Jurkat, Clone E6-1 (cell line): ENCODE measurements at regions not wholly inside any gene's neighbourhood (a gene's known extent, or its start where the extent isn't known, plus 50 kb on each side); places are given as distances from the start of the nearest gene placed in this dataset.
"Not testable (repeated sequence)": the region's sequence is repeated elsewhere in the genome, so short reads cannot be mapped to it uniquely, and the experiment has no call there.

Source experiments
- DNase-seq: peaks from one replicate; pipeline ENCODE4 v3.0.0-alpha.2; 2011; ENCODE audit warnings: low read depth, low spot score
- H3K4me3 ChIP-seq: 2 replicates; pipeline ENCODE4 v1.5.1; 2011; ENCODE audit warnings: mild to moderate bottlenecking, low read length, control low read depth, moderate library complexity

- no peak overlapping the region for H3K4me3 ChIP-seq
- DNase-seq, result no peak
Measured at GRCh38 chr15:39409876-39410530, 170.9 kb upstream of the THBS1 start.

- peak; percentile 54 for DNase-seq
Measured at GRCh38 chr15:39411102-39411989, 169.5 kb upstream of the THBS1 start.

GRCh38 chr15:39413558-39413957 lies 167.3 kb upstream of the THBS1 start:
- no peak overlapping the region for H3K4me3 ChIP-seq
- DNase-seq, result no peak

More at GRCh38 chr15:39411102-39411989, 169.5 kb upstream of the THBS1 start:
- no peak overlapping the region for H3K4me3 ChIP-seq

- no peak overlapping the region for H3K4me3 ChIP-seq
- no peak for DNase-seq
Measured at GRCh38 chr15:39414201-39414600, 166.7 kb upstream of the THBS1 start.

GRCh38 chr15:39415634-39416033 lies 165.2 kb upstream of the THBS1 start:
- DNase-seq, result no peak
- no peak overlapping the region for H3K4me3 ChIP-seq

GRCh38 chr15:39416258-39416657 lies 164.6 kb upstream of the THBS1 start:
- H3K4me3 ChIP-seq, result no peak overlapping the region
- DNase-seq, result no peak

- no peak for DNase-seq
- H3K4me3 ChIP-seq, result no peak overlapping the region
Measured at GRCh38 chr15:39417366-39418134, 163.3 kb upstream of the THBS1 start.

- H3K4me3 ChIP-seq, result no peak overlapping the region
- DNase-seq, result no peak
Measured at GRCh38 chr15:39419651-39420050, 161.2 kb upstream of the THBS1 start.

GRCh38 chr15:39420123-39420852 lies 160.6 kb upstream of the THBS1 start:
- not testable (repeated sequence) for DNase-seq, H3K4me3 ChIP-seq

- not testable (repeated sequence) for H3K4me3 ChIP-seq, DNase-seq
Measured at GRCh38 chr15:39420853-39421192, 160.1 kb upstream of the THBS1 start.

- peak; percentile 100 for DNase-seq
- H3K4me3 ChIP-seq, result peak overlapping the region; percentile 43
Measured at GRCh38 chr15:39426552-39427532, 154.0 kb upstream of the THBS1 start.

- peak overlapping the region; percentile 23; the same call in 1 of the 2 replicates for H3K4me3 ChIP-seq
Measured at GRCh38 chr15:39427705-39428104, 153.2 kb upstream of the THBS1 start.

GRCh38 chr15:39429898-39430357 lies 151.0 kb upstream of the THBS1 start:
- no peak overlapping the region for H3K4me3 ChIP-seq
- DNase-seq, result peak; percentile 37

More at GRCh38 chr15:39427705-39428104, 153.2 kb upstream of the THBS1 start:
- DNase-seq, result peak; percentile 32

GRCh38 chr15:39430389-39430788 lies 150.5 kb upstream of the THBS1 start:
- no peak overlapping the region for H3K4me3 ChIP-seq
- DNase-seq, result no peak

GRCh38 chr15:39431376-39431775 lies 149.5 kb upstream of the THBS1 start:
- H3K4me3 ChIP-seq, result no peak overlapping the region
- DNase-seq, result no peak

- H3K4me3 ChIP-seq, result no peak overlapping the region
- DNase-seq, result no peak
Measured at GRCh38 chr15:39432026-39432425, 148.9 kb upstream of the THBS1 start.

GRCh38 chr15:39432912-39433348 lies 147.9 kb upstream of the THBS1 start:
- DNase-seq, result no peak
- no peak overlapping the region for H3K4me3 ChIP-seq

GRCh38 chr15:39433376-39433775 lies 147.5 kb upstream of the THBS1 start:
- H3K4me3 ChIP-seq, result no peak overlapping the region
- peak; percentile 35 for DNase-seq
